ENCODE measurements at regions not wholly inside any gene's neighbourhood (a gene's known extent, or its start where the extent isn't known, plus 50 kb on each side); places are given as distances from the start of the nearest gene placed in this dataset.

- no peak overlapping the region for H3K9ac ChIP-seq (ENCODE audit: low read depth, low read length, poor library complexity, severe bottlenecking)
- H3K9me3 ChIP-seq (ENCODE audit: insufficient read depth, low read depth, low read length) = no peaks in the 10 kb centered on the region
- H3F3A ChIP-seq (ENCODE audit: low read depth) = no peaks in the 10 kb centered on the region
- no peaks in the 10 kb centered on the region for H3K27me3 ChIP-seq (ENCODE audit: insufficient read depth, low read length, poor library complexity, severe bottlenecking)
- no peak overlapping the region for H2AFZ ChIP-seq (ENCODE audit: low read length)
- no peak overlapping the region for H3K4me3 ChIP-seq (ENCODE audit: low read length, poor library complexity, severe bottlenecking)
- H3K4me1 ChIP-seq (ENCODE audit: insufficient read depth, low read length, poor library complexity, severe bottlenecking) = no peaks in the 10 kb centered on the region
- TF ChIP-seq CTCF (conservative IDR thresholded peaks at IDR 0.05; ENCODE audit: low read length) = no peak
- no peak for TF ChIP-seq EZH2phosphoT487 (IDR thresholded peaks at IDR 0.05; ENCODE audit: borderline replicate concordance)
- no peaks in the 10 kb centered on the region for H3K9me2 ChIP-seq (replicated peaks; ENCODE audit: low read depth, low read length)
- H3K79me2 ChIP-seq (ENCODE audit: insufficient read depth, low read length) = no peaks in the 10 kb centered on the region
- no peaks in the 10 kb centered on the region for H4K20me1 ChIP-seq (ENCODE audit: insufficient read depth, low read length, poor library complexity, severe bottlenecking)
- H3K36me3 ChIP-seq (ENCODE audit: insufficient read depth, low read length) = no peaks in the 10 kb centered on the region
- H3K4me2 ChIP-seq (ENCODE audit: low read depth, low read length, poor library complexity, severe bottlenecking) = no peak overlapping the region
Measured at GRCh38 chr13:107808389-107808788, 406.9 kb downstream of the LIG4 start.

DNA sequence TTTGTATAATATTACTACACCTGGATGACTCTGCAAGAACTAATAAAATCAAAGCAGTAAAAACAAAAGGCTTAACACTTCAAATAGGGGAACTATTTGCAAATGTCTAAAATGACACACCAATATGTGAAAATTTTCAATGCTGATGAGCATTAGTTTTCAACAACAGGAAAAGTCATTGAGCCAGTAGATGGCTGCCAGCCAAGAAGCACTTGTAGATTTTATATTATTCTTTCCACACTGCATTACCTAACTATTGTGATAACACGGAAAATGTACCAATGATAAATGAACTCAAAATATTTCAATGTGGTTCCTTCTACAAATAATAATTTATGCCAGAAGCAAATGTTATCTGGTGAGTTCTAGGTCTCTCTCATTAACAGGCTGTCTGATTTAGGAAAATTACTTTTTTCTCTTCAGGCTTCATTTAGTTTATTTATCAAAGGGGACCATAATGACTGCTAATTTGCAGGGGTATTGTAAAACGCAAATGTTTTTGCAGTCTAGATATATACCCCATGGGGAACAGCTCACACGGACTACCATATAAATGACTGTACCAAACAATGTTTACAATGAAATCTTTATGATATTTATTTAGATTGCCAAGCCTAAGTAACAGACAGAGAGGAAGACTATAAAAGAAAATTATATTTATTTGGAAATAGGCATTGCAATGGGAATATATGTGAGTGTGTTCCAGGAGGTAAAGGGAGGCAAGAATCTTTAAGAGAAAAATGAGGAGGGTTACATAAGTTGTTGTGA is 407.8 kb downstream of the LIG4 start:
- Histone ChIP-seq H3K27me3 (ENCODE audit: insufficient read depth, low read length, poor library complexity, severe bottlenecking) (no peaks in the 10 kb centered on the region), H3K9me2 (replicated peaks; ENCODE audit: low read depth, low read length) (no peaks in the 10 kb centered on the region), H3K4me2 (ENCODE audit: low read depth, low read length, poor library complexity, severe bottlenecking) (no peak overlapping the region), H3K9me3 (ENCODE audit: insufficient read depth, low read depth, low read length) (no peaks in the 10 kb centered on the region), H3K4me1 (ENCODE audit: insufficient read depth, low read length, poor library complexity, severe bottlenecking) (no peaks in the 10 kb centered on the region), H3K9ac (ENCODE audit: low read depth, low read length, poor library complexity, severe bottlenecking) (no peak overlapping the region), H3K79me2 (ENCODE audit: insufficient read depth, low read length) (no peaks in the 10 kb centered on the region), H4K20me1 (ENCODE audit: insufficient read depth, low read length, poor library complexity, severe bottlenecking) (no peaks in the 10 kb centered on the region), H3F3A (ENCODE audit: low read depth) (no peaks in the 10 kb centered on the region), H2AFZ (ENCODE audit: low read length) (no peak overlapping the region), H3K36me3 (ENCODE audit: insufficient read depth, low read length) (no peaks in the 10 kb centered on the region), H3K4me3 (ENCODE audit: low read length, poor library complexity, severe bottlenecking) (no peak overlapping the region)
- TF ChIP-seq CTCF (conservative IDR thresholded peaks at IDR 0.05; ENCODE audit: low read length) (no peak), EZH2phosphoT487 (IDR thresholded peaks at IDR 0.05; ENCODE audit: borderline replicate concordance) (no peak)

DNA sequence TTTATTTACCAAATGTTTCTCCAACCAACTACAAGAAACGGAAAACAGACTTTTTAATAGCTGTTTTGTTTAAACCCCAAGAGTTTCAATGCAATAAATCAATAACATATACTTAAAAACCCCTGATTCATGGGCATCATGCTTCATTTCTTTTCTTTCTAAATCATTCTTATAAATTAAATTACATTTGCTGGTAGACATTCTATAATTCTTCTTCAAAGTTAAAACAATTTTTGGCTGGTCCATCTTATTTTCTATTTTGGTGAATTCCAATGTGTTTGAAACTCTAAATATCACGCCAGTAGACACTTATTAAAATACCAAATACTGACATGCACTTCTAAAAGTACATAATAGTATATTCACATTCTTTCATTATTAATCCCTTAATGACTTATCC is 408.6 kb downstream of the LIG4 start:
- H3K27me3 ChIP-seq (ENCODE audit: insufficient read depth, low read length, poor library complexity, severe bottlenecking) = no peaks in the 10 kb centered on the region
- no peaks in the 10 kb centered on the region for H4K20me1 ChIP-seq (ENCODE audit: insufficient read depth, low read length, poor library complexity, severe bottlenecking)
- no peaks in the 10 kb centered on the region for H3K79me2 ChIP-seq (ENCODE audit: insufficient read depth, low read length)
- H3K4me3 ChIP-seq (ENCODE audit: low read length, poor library complexity, severe bottlenecking) = no peak overlapping the region
- no peak overlapping the region for H3K4me2 ChIP-seq (ENCODE audit: low read depth, low read length, poor library complexity, severe bottlenecking)
- no peaks in the 10 kb centered on the region for H3K4me1 ChIP-seq (ENCODE audit: insufficient read depth, low read length, poor library complexity, severe bottlenecking)
- H3K9me3 ChIP-seq (ENCODE audit: insufficient read depth, low read depth, low read length) = no peaks in the 10 kb centered on the region
- no peaks in the 10 kb centered on the region for H3F3A ChIP-seq (ENCODE audit: low read depth)
- H2AFZ ChIP-seq (ENCODE audit: low read length) = no peak overlapping the region
- TF ChIP-seq EZH2phosphoT487 (IDR thresholded peaks at IDR 0.05; ENCODE audit: borderline replicate concordance) = no peak
- no peaks in the 10 kb centered on the region for H3K36me3 ChIP-seq (ENCODE audit: insufficient read depth, low read length)
- H3K9ac ChIP-seq (ENCODE audit: low read depth, low read length, poor library complexity, severe bottlenecking) = no peak overlapping the region
- no peaks in the 10 kb centered on the region for H3K9me2 ChIP-seq (replicated peaks; ENCODE audit: low read depth, low read length)
